Anterior cingulate cortex (tissue), 58 donors: ENCODE measurements at regions not wholly inside any gene's neighbourhood (a gene's known extent, or its start where the extent isn't known, plus 50 kb on each side); places are given as distances from the start of the nearest gene placed in this dataset.
A peak's percentile ranks its signal among the peaks of the same experiment; 100 is the strongest.

Source experiments
- DNase-seq, 58 donors: peaks; one replicate each; lab custom pipeline; 2025; lab: John Stamatoyannopoulos, UW

DNA sequence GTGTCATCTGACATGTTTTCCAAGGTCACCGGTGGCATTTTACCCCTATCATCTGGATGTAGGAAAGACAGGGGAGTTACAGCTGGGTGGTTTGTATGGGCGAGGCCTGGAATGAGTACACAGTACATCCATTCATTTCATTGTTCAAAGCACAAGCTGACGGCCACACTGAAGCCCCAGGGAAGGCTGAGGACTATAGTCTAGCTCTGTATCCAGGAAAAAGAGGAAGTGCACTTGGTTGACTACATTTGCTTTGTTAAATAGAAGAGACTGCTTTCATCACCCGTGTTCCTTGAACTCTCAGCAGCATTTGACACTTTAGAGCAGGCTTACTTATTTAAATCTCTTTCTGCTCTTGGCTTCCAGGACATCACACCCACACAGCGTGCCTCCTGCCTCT, 1041.0 kb upstream of the TENM3 start:
- peak in 2 of 58 donors; percentile 0 to 4 for DNase-seq

DNA sequence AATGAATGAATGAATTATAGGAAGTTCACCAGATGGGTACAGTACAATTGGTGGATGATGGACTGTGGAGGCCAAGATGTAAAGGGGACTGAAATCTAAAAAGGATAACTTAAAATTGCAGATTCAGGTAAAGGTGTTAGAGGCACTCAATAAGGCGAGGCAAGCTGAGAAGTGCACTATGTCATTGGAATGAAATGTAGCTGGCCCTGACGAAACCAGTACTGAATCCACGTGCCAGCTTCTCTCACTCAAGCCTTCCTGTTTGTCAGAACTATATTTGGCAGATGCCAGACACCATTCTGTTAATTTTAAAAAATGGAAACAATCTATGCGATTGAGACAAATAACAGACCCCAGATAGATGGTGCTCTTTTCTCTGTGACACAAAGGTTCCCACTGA, 1039.1 kb upstream of the TENM3 start:
- no peak for DNase-seq

DNA sequence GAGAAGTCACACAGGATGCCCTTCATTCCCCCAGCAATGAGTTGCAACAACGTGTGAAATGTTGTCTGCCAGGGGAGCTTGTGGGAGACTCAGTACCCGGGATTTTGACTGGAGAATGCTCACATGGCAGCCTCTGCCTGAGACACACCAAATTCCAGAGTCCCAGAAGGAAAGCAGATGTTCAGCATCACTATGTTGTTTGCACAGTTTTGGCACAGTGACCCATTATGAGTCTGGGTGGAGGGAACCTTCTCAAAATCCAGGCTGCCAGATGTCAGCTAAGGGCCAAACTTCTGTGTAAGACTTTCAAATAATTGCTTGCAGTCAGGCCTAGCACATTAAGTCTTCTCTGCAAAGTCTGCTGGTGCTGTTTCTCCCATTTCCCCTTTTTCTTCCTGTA, 1029.7 kb upstream of the TENM3 start:
- no peak for DNase-seq

DNA sequence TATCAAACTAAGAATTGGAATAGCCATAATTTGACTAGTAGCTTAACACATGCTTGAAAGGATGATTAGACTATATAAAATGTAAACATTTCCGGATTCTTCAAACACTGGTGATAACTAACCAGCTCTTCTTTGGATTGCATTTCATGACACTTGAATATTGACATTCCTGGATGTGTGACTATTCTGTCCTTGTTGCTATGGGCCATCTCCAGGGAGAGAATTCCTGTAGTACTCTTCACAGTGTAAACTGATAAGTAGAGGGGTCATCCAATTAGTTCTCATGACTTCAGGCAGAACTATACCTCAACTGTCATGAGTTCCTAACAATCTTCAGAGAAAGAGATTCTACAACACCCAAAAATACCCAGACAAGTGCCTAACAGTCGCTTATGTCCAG, 1026.7 kb upstream of the TENM3 start:
- DNase-seq: no peak

DNA sequence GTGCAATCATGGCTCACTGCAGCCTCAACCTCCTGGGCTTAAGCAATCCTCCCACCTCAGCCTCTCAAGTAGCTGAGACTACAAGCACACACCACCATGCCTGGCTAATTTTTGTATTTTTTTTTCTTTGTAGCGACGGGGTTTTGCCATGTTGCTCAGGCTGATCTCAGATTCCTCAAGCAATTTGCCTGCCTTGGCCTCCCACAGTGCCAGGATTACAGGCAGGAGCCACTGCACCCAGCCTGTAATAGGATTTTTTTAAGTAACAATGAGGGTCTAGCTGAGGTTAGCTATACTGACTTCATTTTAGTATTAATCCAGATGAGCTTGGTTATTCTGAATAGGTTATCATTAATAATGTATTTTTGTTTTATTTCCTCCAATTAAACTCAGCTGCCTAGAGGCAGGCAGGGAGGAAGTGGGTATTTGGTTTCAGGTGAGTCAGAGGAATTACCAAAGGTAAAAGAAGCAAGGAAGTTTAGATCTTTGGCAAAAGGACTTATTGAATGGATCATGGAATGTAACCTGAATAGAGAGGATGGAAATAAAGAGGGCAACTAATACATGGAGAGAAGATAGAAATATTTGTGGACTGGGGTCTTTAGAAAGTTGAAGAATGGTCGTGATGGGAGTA, 1023.3 kb upstream of the TENM3 start:
- DNase-seq: no peak

DNA sequence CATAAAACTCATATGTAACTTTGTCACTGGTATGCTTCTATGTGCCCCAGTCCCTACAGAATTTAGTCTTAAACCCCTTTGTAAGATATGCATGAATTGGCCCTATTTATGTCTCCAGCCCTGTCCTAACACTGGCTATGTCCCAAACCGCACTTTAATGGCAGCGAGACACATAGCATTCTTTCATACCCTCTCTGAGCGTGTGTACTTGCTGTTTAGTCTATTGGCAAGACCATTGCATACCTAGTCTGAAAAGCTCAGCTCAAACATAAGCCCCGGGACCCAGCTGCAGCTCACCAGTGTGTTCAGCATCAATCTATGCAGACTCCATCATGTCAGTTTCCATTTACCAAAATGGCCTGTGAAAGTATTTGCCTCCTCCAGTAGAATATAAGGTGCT, 1018.4 kb upstream of the TENM3 start:
- DNase-seq: no peak

DNA sequence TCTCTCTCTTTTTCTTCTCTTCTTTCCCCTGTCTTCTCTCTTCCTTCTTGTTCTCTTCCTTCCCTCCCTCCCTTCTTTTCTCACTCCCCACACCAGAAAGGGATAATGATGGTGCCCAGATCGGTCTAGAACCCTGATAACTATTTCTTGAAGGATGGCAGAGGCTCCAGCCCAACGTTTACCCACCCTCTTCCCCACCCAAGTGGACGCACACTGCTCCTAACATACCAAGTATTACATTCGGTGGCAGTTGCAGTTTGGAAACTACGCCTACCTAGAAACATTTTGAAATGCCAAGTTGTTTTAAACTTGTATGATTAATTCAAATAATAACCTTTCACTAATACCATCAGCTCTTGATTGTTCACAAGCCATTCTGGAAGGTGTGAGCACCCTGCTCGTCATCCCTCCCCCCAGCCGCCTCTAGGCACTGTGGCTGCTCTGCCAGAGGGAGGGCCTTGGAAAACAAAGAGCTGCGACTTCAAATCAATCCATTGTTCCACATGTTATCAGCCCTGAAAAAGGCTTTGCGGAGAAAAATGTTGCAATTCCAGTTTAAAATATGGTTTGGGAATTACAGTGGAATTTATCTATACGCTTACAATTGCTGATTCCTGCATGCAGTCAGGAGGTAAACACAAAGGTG, 1017.5 kb upstream of the TENM3 start:
- peak in 3 of 58 donors; percentile 3 to 7 (median 4) for DNase-seq

DNA sequence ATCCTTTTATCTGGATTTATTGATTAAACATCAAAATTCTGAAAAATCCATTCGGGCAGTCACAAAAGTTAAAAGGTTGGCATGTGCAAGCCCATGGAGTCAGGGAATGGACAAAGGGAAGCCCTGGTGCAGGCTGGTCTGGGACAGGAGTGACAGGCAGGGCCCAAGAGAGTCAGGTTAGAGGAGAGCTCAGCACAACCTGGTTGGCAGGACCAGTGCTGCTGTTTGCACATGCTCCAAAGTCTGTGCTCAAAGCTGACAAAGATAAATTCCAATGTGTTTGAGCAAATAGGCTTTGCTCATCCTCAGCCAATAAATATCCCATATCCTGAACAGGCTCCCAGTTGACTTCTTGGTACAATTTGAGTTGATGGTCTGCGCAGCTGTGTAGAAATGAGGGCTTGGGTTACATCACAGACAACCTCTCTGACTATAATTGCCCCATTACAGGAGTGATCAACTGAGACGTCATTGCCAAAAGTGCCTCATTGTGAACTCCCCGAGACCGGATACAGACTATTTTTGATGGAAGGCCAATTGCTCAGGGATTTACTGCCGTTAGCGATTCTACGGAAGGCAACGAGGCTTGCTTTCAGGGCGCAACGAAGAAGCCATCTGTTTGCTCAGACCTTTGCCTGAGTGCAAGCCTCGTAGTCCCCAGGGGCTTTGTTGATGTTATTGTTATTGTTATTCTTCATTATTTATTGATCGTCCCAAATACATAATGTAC, 1008.1 kb upstream of the TENM3 start:
- DNase-seq: no peak

DNA sequence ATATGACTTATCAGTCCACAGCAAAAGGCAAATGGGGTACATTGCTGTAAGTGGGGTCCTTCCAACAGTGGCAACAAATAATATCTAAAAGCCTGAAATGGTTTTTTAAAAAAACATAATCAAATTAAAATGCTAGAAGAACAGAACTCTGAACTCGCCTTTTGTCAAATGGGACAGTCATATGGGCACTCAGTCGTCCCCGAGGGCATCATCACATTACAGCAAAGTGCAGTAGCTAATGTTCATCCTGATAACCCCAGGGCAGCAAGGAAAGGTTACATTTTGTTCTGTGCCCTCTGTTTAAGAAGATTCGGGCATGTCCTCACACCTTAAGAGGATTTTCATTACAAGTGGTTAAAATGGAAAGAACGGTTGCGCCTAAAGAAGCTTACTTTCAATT, 997.9 kb upstream of the TENM3 start:
- DNase-seq: no peak

DNA sequence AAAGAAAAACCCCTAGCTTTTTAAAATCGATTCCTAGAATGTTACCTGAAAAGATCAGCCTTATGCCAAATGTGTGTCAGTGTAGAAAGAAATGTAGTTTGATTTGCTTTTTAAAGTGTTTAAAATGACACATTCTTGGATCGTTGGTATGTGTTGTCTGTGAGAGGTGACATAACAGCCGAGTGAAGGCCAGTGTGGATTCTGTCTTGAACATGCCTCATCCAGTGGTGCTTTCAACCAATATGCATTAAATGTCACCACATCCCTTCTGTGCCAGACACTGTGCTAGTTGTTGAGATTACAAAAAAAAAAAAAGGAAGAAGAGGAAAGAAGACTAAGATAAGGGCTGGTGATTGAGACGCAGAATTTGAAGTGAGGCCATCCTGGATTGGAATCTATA, 994.2 kb upstream of the TENM3 start:
- DNase-seq: no peak

DNA sequence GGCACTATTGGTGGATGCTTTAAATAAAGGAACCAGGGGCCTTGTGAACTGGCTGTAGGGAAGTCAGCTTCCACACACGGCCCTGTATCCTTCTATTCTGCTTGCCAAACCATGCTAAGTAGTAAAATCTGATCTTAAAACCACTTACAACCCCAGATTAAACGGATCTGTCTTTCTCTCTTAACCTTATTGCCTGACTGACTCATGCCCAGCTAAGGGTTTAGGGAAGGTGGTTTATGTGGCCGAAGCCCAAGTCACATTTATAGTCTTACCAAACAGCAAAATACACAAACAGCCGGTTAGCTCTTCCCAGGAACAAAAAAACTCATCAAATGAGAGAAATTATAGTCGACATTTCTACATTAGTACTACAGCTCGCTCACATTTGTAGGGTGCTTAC, 988.4 kb upstream of the TENM3 start:
- no peak for DNase-seq

DNA sequence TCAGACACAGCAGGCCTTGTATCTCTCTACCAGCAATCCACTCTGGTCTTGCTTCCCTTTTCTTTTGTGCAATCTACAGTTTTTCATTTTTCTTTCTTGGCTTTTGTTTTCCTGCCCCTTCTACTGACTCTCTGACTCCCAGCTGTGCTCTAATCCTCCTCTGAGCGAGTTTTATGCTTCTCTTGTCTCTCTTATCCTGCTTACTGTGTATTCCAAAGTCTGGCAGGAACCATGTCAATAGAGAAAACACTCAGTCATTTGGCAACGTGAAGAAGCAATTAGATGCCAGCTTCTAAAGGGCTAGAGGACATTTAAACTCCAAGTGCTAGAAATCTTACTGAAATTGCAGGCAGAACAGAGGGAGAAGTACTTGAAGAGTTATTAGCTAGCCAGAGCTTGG, 984.6 kb upstream of the TENM3 start:
- no peak for DNase-seq

DNA sequence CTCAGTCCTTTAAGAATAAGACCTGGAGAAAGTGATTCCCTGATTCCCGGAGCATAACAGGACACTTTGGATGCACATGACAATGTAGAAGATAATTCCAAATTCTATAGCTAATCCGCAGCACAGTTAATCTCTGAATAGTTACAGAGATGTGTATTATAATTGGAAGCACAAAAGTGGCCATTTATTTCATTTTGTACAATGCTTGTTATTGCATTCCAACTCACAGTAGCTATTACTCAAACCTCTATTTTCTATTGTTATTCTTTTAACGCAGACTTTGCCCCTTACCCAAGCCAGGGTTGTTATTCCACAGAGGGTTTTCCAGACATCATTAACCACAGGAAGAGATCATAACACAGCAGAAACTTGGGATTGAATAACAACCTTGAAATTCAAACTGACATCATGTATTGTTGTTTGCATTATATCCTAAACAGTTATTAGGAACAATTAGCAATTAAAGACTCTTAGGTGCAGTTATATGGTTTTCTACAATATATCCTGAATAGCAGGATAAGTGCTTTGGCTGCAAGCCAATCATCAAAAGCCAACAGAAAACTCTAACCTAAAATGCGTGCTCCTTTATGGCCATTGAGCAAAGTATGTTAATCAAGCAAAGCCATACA, 984.0 kb upstream of the TENM3 start:
- no peak for DNase-seq

DNA sequence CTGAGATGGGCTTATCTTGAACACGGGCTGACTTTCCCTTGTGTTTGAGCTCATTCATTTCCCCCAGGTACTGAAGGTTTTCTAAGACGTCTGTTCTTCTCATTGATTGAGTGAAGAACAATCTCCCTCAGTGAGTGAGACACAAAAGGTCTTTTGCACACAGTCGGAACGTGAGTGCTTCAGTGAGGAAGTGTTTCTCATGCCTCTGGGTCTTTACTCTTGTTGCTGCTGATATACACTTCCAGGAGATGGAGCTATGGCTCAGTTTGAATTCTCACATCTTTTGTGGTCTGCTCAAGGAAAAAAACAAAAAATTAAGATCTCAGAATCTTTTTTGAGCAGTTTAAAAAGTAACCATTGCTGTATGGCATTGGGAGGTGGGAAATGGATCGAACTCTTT, 981.9 kb upstream of the TENM3 start:
- DNase-seq: peak in 2 of 58 donors; percentile 1 to 6

DNA sequence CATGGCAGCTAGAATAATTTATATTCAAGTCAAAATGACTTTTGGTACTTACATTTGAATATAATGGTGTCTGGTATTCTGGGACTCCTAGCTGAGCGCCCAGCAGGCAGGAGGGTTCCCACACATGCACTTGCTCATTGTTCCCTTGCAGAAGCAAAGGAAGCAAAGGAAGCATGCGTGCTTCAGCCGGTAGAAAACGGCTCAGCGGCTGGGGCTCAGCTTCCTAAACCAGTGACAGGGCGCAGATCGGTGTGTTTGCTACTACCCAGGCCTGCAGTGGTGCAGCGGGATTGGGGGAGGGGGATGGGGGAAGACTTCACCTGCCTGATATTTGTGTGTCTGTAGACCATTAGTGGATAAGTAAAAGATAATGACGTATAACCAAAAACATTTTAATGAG, 978.3 kb upstream of the TENM3 start:
- DNase-seq: peak in 1 of 58 donors; percentile 16

DNA sequence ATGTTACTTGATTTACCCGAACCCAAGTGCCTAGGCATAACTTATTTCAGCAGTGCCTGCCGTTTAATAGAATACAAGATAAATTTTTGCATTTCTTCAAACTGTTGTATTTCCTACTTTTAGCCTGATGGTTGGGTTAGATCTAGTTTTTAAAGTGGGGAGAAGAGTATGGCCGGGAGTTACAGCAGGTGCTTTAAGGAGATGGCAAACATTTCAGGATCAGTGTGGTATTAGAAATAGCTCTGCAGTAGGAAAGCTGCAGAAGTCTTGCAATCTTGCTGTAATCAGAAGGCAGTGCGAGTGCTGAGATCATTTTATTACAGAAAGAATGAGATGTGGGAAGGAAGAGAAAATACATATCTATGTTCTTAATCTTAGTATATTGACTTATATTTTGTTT, 977.8 kb upstream of the TENM3 start:
- DNase-seq: no peak

DNA sequence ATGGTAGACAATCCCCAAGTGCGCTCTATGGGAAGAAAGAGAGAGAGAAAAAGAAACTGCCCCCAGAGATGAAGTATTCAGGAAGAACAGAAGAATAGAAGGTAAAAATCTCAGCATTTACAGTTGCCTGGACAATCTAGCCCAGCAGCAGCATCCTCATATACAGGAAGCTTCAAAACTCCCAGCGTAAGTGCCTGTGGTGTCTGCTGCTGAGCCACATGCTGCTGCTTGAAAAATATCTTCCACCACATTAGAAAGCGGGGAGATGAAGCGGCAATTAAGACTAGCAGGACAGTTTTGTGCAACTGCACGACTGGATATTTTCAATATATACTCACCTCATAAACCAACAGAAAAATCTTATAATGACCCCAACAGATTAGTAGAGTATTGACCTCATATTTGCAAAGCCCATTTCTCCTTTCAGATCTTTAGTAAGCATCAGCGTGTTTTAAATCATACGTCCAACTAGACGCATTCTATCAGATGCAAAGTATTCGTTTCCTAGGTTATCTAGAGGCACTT, 972.0 kb upstream of the TENM3 start:
- no peak for DNase-seq

DNA sequence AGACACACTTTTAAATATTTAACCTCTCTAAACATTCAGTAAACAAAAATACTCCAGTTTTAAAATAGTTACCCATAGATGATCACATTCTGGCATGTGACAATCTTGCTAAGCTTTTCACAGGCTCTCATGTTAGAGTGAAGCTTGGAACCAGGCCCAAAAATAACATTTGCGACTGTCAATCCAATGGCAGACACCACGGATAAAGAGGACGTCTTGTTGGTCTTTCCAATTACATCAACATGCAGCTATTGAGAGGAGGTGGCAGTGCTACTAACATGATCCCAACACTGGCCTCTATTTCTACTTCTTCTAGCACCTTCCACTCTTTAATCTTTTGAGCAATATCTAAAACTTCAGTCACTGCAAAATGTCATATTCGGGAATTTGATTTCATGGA, 970.8 kb upstream of the TENM3 start:
- no peak for DNase-seq

DNA sequence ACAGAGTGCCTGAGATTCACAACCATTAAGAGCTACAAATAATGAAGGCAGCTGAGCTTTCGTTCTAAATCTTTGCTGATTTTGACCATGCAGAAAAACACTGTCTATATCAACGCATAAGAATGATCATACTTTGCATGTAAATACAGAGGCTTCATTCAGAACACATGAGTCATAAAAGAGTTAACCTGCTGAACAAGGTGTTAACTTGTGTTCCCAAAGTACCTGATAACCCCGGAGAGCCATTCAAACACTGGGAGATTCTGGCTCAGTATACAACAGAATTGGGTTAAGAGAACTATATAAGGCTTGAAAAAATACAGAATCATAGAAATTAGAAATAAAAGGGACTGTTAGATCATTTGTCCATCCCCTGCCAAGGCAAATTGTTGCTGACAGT, 964.3 kb upstream of the TENM3 start:
- no peak for DNase-seq

DNA sequence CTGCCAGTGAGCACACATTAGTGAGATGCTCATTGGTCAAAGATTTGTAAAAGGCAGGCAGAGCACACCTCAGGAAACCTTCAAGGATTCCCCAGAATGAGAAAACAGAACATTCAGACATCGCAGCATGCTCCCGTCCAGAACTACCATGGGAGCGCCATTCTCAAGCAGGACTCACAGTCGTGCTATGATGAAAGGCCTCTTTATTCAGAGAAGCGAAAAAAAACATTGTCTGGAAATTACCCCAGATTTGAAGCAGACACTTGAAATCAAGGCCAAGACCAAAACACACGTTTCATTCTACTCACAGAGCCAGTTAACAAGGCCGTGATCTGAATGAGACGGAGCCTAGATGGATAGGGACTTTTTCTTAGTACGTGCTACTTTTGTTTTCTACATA, 961.8 kb upstream of the TENM3 start:
- DNase-seq: peak in 29 of 58 donors; percentile 1 to 85 (median 17)

DNA sequence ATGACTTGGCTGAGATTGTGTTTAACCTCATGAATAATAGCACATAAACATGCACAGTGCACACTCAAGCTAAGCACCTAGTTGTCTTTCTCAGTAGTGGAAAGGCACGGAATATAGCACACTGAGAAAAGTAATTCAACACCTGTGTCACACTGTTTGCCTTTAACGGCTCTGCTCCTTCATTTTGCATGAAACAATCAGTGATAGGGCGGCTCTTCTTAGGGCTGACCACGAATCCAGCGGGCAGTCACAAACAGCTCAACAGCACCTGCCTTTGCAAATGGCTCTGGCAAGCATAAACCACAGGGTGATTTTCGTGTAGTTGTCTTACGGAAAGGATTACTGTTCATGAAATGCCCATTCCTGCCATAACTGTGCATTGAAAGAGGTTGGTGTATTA, 954.0 kb upstream of the TENM3 start:
- DNase-seq: no peak
